Liver (tissue), 7 donors: ENCODE measurements at regions not wholly inside any gene's neighbourhood (a gene's known extent, or its start where the extent isn't known, plus 50 kb on each side); places are given as distances from the start of the nearest gene placed in this dataset.

Source experiments
- DNase-seq: peaks from one replicate; pipeline ENCODE4 v3.0.0-alpha.2; 2017; ENCODE audit warnings: low spot score
- H3K27ac ChIP-seq, 2 donors: one replicate each; pipeline ENCODE4 v1.7.0; 2013; ENCODE audit warnings: inconsistent platforms in 2 of 2, low read length in 2 of 2, control low read depth in 1 of 2, low read depth in 1 of 2, mild to moderate bottlenecking in 1 of 2
- H3K27me3 ChIP-seq, 4 donors: one replicate each; pipeline versions ENCODE4 v1.6.1 to v1.7.0; 2013; ENCODE audit warnings: low read length in 3 of 4, inconsistent platforms in 1 of 4, mild to moderate bottlenecking in 1 of 4, moderate library complexity in 1 of 4; ENCODE audit not compliant: control insufficient read depth in 4 of 4, insufficient read depth in 4 of 4
- H3K36me3 ChIP-seq, 4 donors: one replicate each; pipeline versions ENCODE4 v1.6.1 to v1.7.0; 2013; ENCODE audit warnings: low read length in 3 of 4, mild to moderate bottlenecking in 3 of 4, low read depth in 1 of 4, moderate library complexity in 1 of 4; ENCODE audit not compliant: control insufficient read depth in 4 of 4, insufficient read depth in 3 of 4
- H3K4me1 ChIP-seq, 4 donors: one replicate each; pipeline versions ENCODE4 v1.6.1 to v1.7.0; 2013; ENCODE audit warnings: low read length in 3 of 4, mild to moderate bottlenecking in 3 of 4, moderate library complexity in 1 of 4; ENCODE audit not compliant: control insufficient read depth in 4 of 4, insufficient read depth in 4 of 4
- H3K4me3 ChIP-seq, 3 donors: one replicate each; pipeline versions ENCODE4 v1.6.1 to v1.7.0; 2013; ENCODE audit warnings: low read length in 3 of 3, control low read depth in 1 of 3, low read depth in 1 of 3, mild to moderate bottlenecking in 1 of 3
- H3K9ac ChIP-seq, 2 donors: one replicate each; pipeline ENCODE4 v1.7.0; 2013; ENCODE audit warnings: low read length in 2 of 2, mild to moderate bottlenecking in 2 of 2, moderate library complexity in 2 of 2, control low read depth in 1 of 2, low read depth in 1 of 2
- H3K9me3 ChIP-seq, 4 donors: one replicate each; pipeline versions ENCODE4 v1.6.1 to v1.7.0; 2013; ENCODE audit warnings: low read length in 3 of 4; ENCODE audit not compliant: control insufficient read depth in 4 of 4
- ATF3 ChIP-seq: IDR thresholded peaks from 2 replicates; pipeline ENCODE4 v1.6.1; 2016; ENCODE audit warnings: antibody characterized with exemption
- EGR1 ChIP-seq, 2 donors: IDR thresholded peaks; 2 replicates each; pipeline ENCODE4 v1.6.1; 2016 to 2018; ENCODE audit warnings: antibody characterized with exemption in 2 of 2, low read depth in 2 of 2
- FOXA1 ChIP-seq: IDR thresholded peaks from 2 replicates; pipeline ENCODE4 v1.6.1; 2016; ENCODE audit warnings: antibody characterized with exemption
- FOXA2 ChIP-seq: IDR thresholded peaks from 2 replicates; pipeline ENCODE4 v1.6.1; 2016; ENCODE audit warnings: antibody characterized with exemption
- GABPA ChIP-seq, 2 donors: IDR thresholded peaks in 1 of 2; conservative IDR thresholded peaks in 1 of 2; 2 replicates each; pipeline ENCODE4 v1.6.1; 2016; ENCODE audit warnings: antibody characterized with exemption in 2 of 2, mild to moderate bottlenecking in 1 of 2, moderate library complexity in 1 of 2
- HNF4G ChIP-seq: IDR thresholded peaks from 2 replicates; pipeline ENCODE4 v1.6.1; 2016; ENCODE audit warnings: antibody characterized with exemption
- JUND ChIP-seq, 2 donors: IDR thresholded peaks; 2 replicates each; pipeline ENCODE4 v1.6.1; 2016; ENCODE audit warnings: antibody characterized with exemption in 2 of 2
- NR2F2 ChIP-seq: IDR thresholded peaks from 2 replicates; pipeline ENCODE4 v1.6.1; 2016; ENCODE audit warnings: antibody characterized with exemption
- RXRA ChIP-seq, 2 donors: IDR thresholded peaks; 2 replicates each; pipeline ENCODE4 v1.6.1; 2017 to 2018; ENCODE audit warnings: antibody characterized with exemption in 2 of 2, mild to moderate bottlenecking in 1 of 2
- TAF1 ChIP-seq: conservative IDR thresholded peaks from 2 replicates; pipeline ENCODE4 v1.6.1; 2016; ENCODE audit warnings: antibody characterized with exemption, mild to moderate bottlenecking
- YY1 ChIP-seq: IDR thresholded peaks from 2 replicates; pipeline ENCODE4 v1.6.1; 2016; ENCODE audit warnings: antibody characterized with exemption, mild to moderate bottlenecking
- WGBS: extraction: QIAGEN DNeasy Blood & Tissue Kit; methylation state at CpG from one replicate; pipeline ENCODE4 v1.1.7; 2013; 5-methylcytosine and 5-hydroxymethylcytosine counted together
- TF ChIP-seq, protein P1 (sequence below): IDR thresholded peaks from 2 replicates; pipeline ENCODE4 v1.6.1; 2016; ENCODE audit warnings: antibody characterized with exemption, mild to moderate bottlenecking
- TF ChIP-seq, protein P2 (sequence below): IDR thresholded peaks from 2 replicates; pipeline ENCODE4 v1.6.1; 2016; ENCODE audit warnings: antibody characterized with exemption
- donor health status: healthy.
- donor health status: healthy.
- donor health status: healthy.
- donor health status: healthy.

- Histone ChIP-seq H3K4me3 (no peak overlapping the region), H3K4me1 (no peaks in the 10 kb centered on the region), H3K9me3 (no peaks in the 10 kb centered on the region), H3K36me3 (no peaks in the 10 kb centered on the region), H3K27me3 (no peaks in the 10 kb centered on the region), H3K27ac (no peak overlapping the region), H3K9ac (no peak overlapping the region)
- WGBS = 90% methylated on average over 13 of the region's 13 CpGs
- no peak for DNase-seq
- TF ChIP-seq HNF4G (no peak), NR2F2 (no peak)
- TF ChIP-seq, protein P1, sequence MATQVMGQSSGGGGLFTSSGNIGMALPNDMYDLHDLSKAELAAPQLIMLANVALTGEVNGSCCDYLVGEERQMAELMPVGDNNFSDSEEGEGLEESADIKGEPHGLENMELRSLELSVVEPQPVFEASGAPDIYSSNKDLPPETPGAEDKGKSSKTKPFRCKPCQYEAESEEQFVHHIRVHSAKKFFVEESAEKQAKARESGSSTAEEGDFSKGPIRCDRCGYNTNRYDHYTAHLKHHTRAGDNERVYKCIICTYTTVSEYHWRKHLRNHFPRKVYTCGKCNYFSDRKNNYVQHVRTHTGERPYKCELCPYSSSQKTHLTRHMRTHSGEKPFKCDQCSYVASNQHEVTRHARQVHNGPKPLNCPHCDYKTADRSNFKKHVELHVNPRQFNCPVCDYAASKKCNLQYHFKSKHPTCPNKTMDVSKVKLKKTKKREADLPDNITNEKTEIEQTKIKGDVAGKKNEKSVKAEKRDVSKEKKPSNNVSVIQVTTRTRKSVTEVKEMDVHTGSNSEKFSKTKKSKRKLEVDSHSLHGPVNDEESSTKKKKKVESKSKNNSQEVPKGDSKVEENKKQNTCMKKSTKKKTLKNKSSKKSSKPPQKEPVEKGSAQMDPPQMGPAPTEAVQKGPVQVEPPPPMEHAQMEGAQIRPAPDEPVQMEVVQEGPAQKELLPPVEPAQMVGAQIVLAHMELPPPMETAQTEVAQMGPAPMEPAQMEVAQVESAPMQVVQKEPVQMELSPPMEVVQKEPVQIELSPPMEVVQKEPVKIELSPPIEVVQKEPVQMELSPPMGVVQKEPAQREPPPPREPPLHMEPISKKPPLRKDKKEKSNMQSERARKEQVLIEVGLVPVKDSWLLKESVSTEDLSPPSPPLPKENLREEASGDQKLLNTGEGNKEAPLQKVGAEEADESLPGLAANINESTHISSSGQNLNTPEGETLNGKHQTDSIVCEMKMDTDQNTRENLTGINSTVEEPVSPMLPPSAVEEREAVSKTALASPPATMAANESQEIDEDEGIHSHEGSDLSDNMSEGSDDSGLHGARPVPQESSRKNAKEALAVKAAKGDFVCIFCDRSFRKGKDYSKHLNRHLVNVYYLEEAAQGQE = no peak
Measured at GRCh38 chr2:23021311-23022120, 363.5 kb upstream of the KLHL29 start.

GRCh38 chr2:23023722-23024121, 361.3 kb upstream of the KLHL29 start:
- no peaks in the 10 kb centered on the region for H3K36me3 ChIP-seq
- no peak overlapping the region for H3K27ac ChIP-seq
- H3K9ac ChIP-seq = no peak overlapping the region
- no peaks in the 10 kb centered on the region for H3K4me1 ChIP-seq
- DNase-seq = no peak
- WGBS = 84% methylated on average over 3 of the region's 3 CpGs
- H3K4me3 ChIP-seq = no peak overlapping the region
- no peaks in the 10 kb centered on the region for H3K9me3 ChIP-seq
- TF ChIP-seq FOXA2 (no peak), RXRA (IDR thresholded peaks at IDR 0.05) (no peak), EGR1 (IDR thresholded peaks at IDR 0.05; ENCODE audit: low read depth in 2 of 2) (no peak), NR2F2 (no peak), ATF3 (no peak), GABPA (IDR thresholded peaks at IDR 0.05 in 1 of 2, conservative IDR thresholded peaks at IDR 0.05 in 1 of 2) (no peak), JUND (IDR thresholded peaks at IDR 0.05) (no peak), YY1 (no peak), FOXA1 (no peak), TAF1 (no peak), HNF4G (no peak)
- TF ChIP-seq, protein P2, sequence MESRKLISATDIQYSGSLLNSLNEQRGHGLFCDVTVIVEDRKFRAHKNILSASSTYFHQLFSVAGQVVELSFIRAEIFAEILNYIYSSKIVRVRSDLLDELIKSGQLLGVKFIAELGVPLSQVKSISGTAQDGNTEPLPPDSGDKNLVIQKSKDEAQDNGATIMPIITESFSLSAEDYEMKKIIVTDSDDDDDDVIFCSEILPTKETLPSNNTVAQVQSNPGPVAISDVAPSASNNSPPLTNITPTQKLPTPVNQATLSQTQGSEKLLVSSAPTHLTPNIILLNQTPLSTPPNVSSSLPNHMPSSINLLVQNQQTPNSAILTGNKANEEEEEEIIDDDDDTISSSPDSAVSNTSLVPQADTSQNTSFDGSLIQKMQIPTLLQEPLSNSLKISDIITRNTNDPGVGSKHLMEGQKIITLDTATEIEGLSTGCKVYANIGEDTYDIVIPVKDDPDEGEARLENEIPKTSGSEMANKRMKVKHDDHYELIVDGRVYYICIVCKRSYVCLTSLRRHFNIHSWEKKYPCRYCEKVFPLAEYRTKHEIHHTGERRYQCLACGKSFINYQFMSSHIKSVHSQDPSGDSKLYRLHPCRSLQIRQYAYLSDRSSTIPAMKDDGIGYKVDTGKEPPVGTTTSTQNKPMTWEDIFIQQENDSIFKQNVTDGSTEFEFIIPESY = no peak
- TF ChIP-seq, protein P1 = no peak
- no peaks in the 10 kb centered on the region for H3K27me3 ChIP-seq
